K562 (cell line): ENCODE measurements at regions not wholly inside any gene's neighbourhood (a gene's known extent, or its start where the extent isn't known, plus 50 kb on each side); places are given as distances from the start of the nearest gene placed in this dataset.
A peak's percentile ranks its signal among the peaks of the same experiment; 100 is the strongest.

Experiments
- ATAC-seq: fragments of 200-7000 bp; cut with Tn5 transposase; 3 replicates; pipeline ENCODE4 v1.9.1; 2020; ENCODE audit warnings: moderate library complexity
- BruUV-seq: library from RNA; stranded (reverse); fragments of 400-500 nt; replicated peaks from 2 replicates; lab custom pipeline; 2021; lab: Mats Ljungman, UMichigan
- CTCF ChIA-PET: fragments of 300-600 bp; formaldehyde crosslinking; extraction: SDS; loops from one replicate; lab custom pipeline; 2021; ENCODE audit warnings: low intra/inter-chr PET ratio; lab: Yijun Ruan, JAX
- POLR2A ChIA-PET: fragments of 300-600, 350-650 bp; sonication (Branson Sonifier 250); formaldehyde crosslinking; extraction: SDS; loops from one replicate; lab custom pipeline; 2021; ENCODE audit warnings: antibody characterized with exemption, inconsistent platforms; lab: Yijun Ruan, JAX
- DNase-seq, 4 experiments: peaks; one replicate each; pipeline versions ENCODE4 v3.0.0 to v3.0.0-alpha.2; 2011 to 2018; ENCODE audit warnings: low spot score in 3 of 4, mixed read lengths in 3 of 4; ENCODE audit errors: extremely low read depth in 1 of 4
- FAIRE-seq: peaks from 2 replicates; lab custom pipeline; 2011; peaks lifted over from hg19 to GRCh38; lab: Jason Lieb, UNC
- H2AFZ ChIP-seq: 2 replicates; pipeline ENCODE4 v1.6.0; 2011; ENCODE audit warnings: low read depth, low read length, control low read depth, inconsistent platforms
- H3K27ac ChIP-seq: fragments of 200-600 bp; 3 replicates; pipeline ENCODE4 v1.8.0; 2011; ENCODE audit warnings: low read depth, mild to moderate bottlenecking, control low read depth, inconsistent platforms, low read length, moderate library complexity, mixed read lengths; ENCODE audit errors: extremely low read depth
- H3K27me3 ChIP-seq, 2 experiments: fragments of 300-600 bp in 1 of 2; 2 replicates in 1 of 2; 3 replicates in 1 of 2; pipeline versions ENCODE4 v1.6.0 to v1.8.0; 2011; ENCODE audit warnings: inconsistent platforms in 2 of 2, low read length in 2 of 2, mild to moderate bottlenecking in 1 of 2, mixed read lengths in 1 of 2, moderate library complexity in 1 of 2; ENCODE audit not compliant: control insufficient read depth in 2 of 2, insufficient read depth in 2 of 2
- H3K36me3 ChIP-seq: fragments of 300-600 bp; 3 replicates; pipeline ENCODE4 v1.8.0; 2011; ENCODE audit warnings: mild to moderate bottlenecking, low read length, inconsistent platforms; ENCODE audit not compliant: control insufficient read depth, insufficient read depth
- H3K4me1 ChIP-seq, 2 experiments: fragments of 200-600 bp in 1 of 2; replicated peaks in 1 of 2; 2 replicates in 1 of 2; 3 replicates in 1 of 2; pipeline versions ENCODE4 v1.5.1 to v1.8.0; 2011; ENCODE audit warnings: inconsistent platforms in 2 of 2, low read length in 2 of 2, mild to moderate bottlenecking in 1 of 2, mixed read lengths in 1 of 2, moderate library complexity in 1 of 2; ENCODE audit not compliant: control insufficient read depth in 2 of 2, insufficient read depth in 2 of 2
- H3K4me2 ChIP-seq: 2 replicates; pipeline ENCODE4 v1.6.1; 2011; ENCODE audit warnings: low read length, control low read depth, inconsistent platforms, mixed read lengths; ENCODE audit not compliant: insufficient read depth
- H3K4me3 ChIP-seq: fragments of 200-600 bp; sonication (generic), shearing (Covaris generic); 2 replicates; pipeline ENCODE4 v1.5.1; 2016; ENCODE audit warnings: control low read depth, inconsistent platforms
- H3K79me2 ChIP-seq: fragments of 200-600 bp; 3 replicates; pipeline ENCODE4 v1.8.0; 2011; ENCODE audit warnings: low read length, inconsistent platforms; ENCODE audit not compliant: control insufficient read depth, insufficient read depth
- H3K9ac ChIP-seq, 2 experiments: 2 replicates each; pipeline versions ENCODE4 v1.6.0 to v1.6.1; 2011; ENCODE audit warnings: low read depth in 2 of 2, low read length in 2 of 2, control low read depth in 1 of 2, inconsistent platforms in 1 of 2, mild to moderate bottlenecking in 1 of 2, mixed read lengths in 1 of 2; ENCODE audit not compliant: insufficient read depth in 1 of 2
- H3K9me1 ChIP-seq: one replicate; pipeline ENCODE4 v1.6.0; 2011; ENCODE audit warnings: inconsistent platforms, mild to moderate bottlenecking, low read length, moderate library complexity; ENCODE audit not compliant: control insufficient read depth, insufficient read depth
- H3K9me3 ChIP-seq: replicated peaks from 2 replicates; pipeline ENCODE4 v1.5.1; 2011; ENCODE audit warnings: low read depth, low read length, inconsistent platforms; ENCODE audit not compliant: control insufficient read depth, insufficient read depth
- H4K20me1 ChIP-seq: replicated peaks from 2 replicates; pipeline ENCODE4 v1.6.1; 2011; ENCODE audit warnings: low read length, inconsistent platforms, mixed read lengths; ENCODE audit not compliant: control insufficient read depth, insufficient read depth
- CEBPG ChIP-seq, 3 experiments: fragments of 200-800 bp in 1 of 3; sonication (Bioruptor generic) in 1 of 3; sonication (generic) in 1 of 3; formaldehyde crosslinking in 1 of 3; IDR thresholded peaks in 2 of 3; conservative IDR thresholded peaks in 1 of 3; 2 replicates each; pipeline versions ENCODE4 v1.6.1 to v1.8.0; 2016 to 2022; ENCODE audit warnings: missing compliant biosample characterization in 2 of 3, missing genetic modification characterization in 2 of 3, mild to moderate bottlenecking in 1 of 3, missing genetic modification reagents in 1 of 3
- SMARCC2 ChIP-seq: fragments of 450-650 bp; IDR thresholded peaks from 2 replicates; pipeline ENCODE4 v1.6.1; 2017; ENCODE audit warnings: antibody characterized with exemption, moderate library complexity, mild to moderate bottlenecking, low read depth
- TGIF2 ChIP-seq: sonication (generic); formaldehyde crosslinking; IDR thresholded peaks from 2 replicates; pipeline ENCODE4 v1.8.1; 2022; ENCODE audit warnings: mild to moderate bottlenecking, missing genetic modification reagents, moderate library complexity
- WGBS: fragments of 100-300 bp; shearing (Covaris generic); methylation state at CpG from one replicate; pipeline ENCODE4 v1.1.6; 2016; ENCODE audit warnings: low coverage, mixed read lengths; ENCODE audit not compliant: insufficient coverage; ENCODE audit errors: missing lambda C conversion rate; 5-methylcytosine and 5-hydroxymethylcytosine counted together
- in situ Hi-C: fragments of 300-500 bp; cut with MboI; formaldehyde crosslinking; loops from 4 replicates; pipeline ENCODE4 v1.15.0; 2018; ENCODE audit warnings: inconsistent platforms, mixed read lengths
- intact Hi-C: fragments of 100-400 bp; cut with micrococcal nuclease; formaldehyde crosslinking; loops from 2 replicates; pipeline ENCODE4 v1.14.2; 2022

DNA sequence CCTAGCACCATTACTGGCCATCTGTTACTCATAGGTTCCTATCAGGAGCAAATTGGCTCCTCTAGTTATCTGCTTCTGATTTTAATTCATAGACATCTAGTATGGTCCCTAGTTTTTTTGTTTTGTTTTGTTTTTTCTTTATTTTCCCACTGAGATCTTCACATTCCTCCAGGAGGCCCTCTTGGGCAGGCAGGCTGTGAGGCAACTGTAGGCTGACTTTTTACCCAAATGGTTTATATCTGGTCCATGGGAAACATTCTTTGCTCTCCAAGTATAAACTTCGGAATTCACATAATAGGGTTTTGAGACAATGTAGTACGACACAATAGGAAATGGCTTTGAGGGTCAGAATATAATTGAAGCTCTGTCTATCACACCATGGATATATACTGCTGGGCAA lies 250.9 kb upstream of the DAB2 start:
- H4K20me1 ChIP-seq = no peaks in the 10 kb centered on the region
- DNase-seq (no peak), FAIRE-seq (no peak), ATAC-seq (no peak)
- H3K9ac ChIP-seq = no peak overlapping the region
- no peaks in the 10 kb centered on the region for H3K79me2 ChIP-seq
- H3K27ac ChIP-seq = no peak overlapping the region
- H3K9me1 ChIP-seq = no peaks in the 10 kb centered on the region
- no peak overlapping the region for H2AFZ ChIP-seq
- no TSS peak for BruUV-seq
- in situ Hi-C loops = no loop called here
- POLR2A ChIA-PET = no interaction called here
- H3K4me1 ChIP-seq = no peaks in the 10 kb centered on the region
- H3K4me2 ChIP-seq = no peak overlapping the region
- H3K27me3 ChIP-seq = no peaks in the 10 kb centered on the region
- 0% methylated on average over 2 of the region's 2 CpGs for WGBS
- no peak for TF ChIP-seq TGIF2
- CTCF ChIA-PET = no interaction called here
- H3K36me3 ChIP-seq = no peaks in the 10 kb centered on the region
- no peak overlapping the region for H3K4me3 ChIP-seq
- no peaks in the 10 kb centered on the region for H3K9me3 ChIP-seq
- intact Hi-C loops = no loop called here

DNA sequence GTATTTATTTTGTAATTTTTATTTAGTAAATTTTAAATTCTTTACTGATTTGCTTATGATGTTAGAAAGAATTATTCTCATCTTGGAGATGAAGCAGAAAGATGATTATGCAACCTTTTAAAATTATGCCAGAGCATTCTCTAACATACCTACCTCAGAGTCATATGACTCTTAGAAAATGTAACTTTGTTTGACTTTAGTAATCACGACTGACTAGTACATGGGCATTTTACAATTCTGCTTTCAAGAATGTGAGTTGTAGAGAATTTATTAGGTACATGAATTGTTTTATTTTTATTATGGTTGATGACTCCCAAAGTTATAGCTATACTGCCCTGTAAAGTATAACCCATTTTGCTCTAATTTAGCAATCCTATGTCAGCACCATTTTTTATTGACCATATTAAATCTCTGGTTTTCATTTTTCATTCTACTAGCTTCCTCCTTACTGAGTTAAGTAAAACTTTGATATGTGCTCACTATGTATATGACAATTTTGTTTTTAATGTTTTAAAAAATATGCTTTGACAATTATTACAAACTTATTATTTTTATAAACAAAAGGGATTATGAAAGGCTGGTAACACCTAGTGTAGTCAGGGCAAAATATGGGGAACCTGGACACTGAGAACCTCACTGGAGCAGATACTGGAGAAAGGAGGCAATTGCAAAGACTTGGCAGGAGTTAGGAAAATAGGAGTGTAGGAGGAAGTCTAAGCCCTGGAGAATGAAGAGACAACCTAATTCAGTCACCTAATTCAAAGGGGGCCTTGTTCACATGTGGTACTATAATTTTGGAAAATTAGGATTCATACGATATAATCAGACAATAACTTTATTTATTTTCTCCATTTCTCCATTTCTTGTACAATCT lies 249.7 kb upstream of the DAB2 start:
- Histone ChIP-seq H3K27ac (no peak overlapping the region), H3K27me3 (no peaks in the 10 kb centered on the region), H3K9me3 (no peaks in the 10 kb centered on the region), H3K79me2 (no peaks in the 10 kb centered on the region), H3K36me3 (no peaks in the 10 kb centered on the region), H3K4me2 (no peak overlapping the region), H2AFZ (no peak overlapping the region), H3K9me1 (no peaks in the 10 kb centered on the region), H3K4me1 (no peaks in the 10 kb centered on the region), H4K20me1 (no peaks in the 10 kb centered on the region), H3K9ac (no peak overlapping the region), H3K4me3 (no peak overlapping the region)
- no TSS peak for BruUV-seq
- DNase-seq = no peak
- in situ Hi-C loops (no loop called here), intact Hi-C loops (no loop called here)
- ATAC-seq = no peak
- POLR2A ChIA-PET = interaction anchor here (0.7 kb wide), 1 partner anchor 1314 kb away, joined by 4 read pairs; no protein-coding TSS in a partner anchor
- CTCF ChIA-PET = no interaction called here
- WGBS = 2% methylated on average over 2 of the region's 2 CpGs
- FAIRE-seq = no peak
- TF ChIP-seq CEBPG (CRISPR knock-in tag; IDR thresholded peaks at IDR 0.05) = no peak
- TF ChIP-seq CEBPG (tag; conservative IDR thresholded peaks at IDR 0.05 in 1 of 2, IDR thresholded peaks at IDR 0.05 in 1 of 2) = 0 out of 4 replicates have a peak, but pooled peaks of 1 of the 2 experiments have one; percentile 25
- no peak for TF ChIP-seq SMARCC2
